B cell (primary cell): ENCODE measurements at regions not wholly inside any gene's neighbourhood (a gene's known extent, or its start where the extent isn't known, plus 50 kb on each side); places are given as distances from the start of the nearest gene placed in this dataset.

Experiments used
- CTCF ChIP-seq: fragments of 200-600 bp; IDR thresholded peaks from one replicate; pipeline ENCODE4 v1.8.0; 2022; ENCODE audit warnings: antibody characterized with exemption, mild to moderate bottlenecking
- EZH2 ChIP-seq: IDR thresholded peaks from 2 replicates; pipeline ENCODE4 v1.6.1; 2012; ENCODE audit warnings: borderline replicate concordance, low read depth, mild to moderate bottlenecking, moderate library complexity, low read length; ENCODE audit not compliant: insufficient read depth, poor library complexity, severe bottlenecking

- TF ChIP-seq CTCF (no peak), EZH2 (no peak)
Measured at GRCh38 chr18:76145521-76146376, 349.3 kb downstream of the ZNF516 start.
